ENCODE measurements at regions not wholly inside any gene's neighbourhood (a gene's known extent, or its start where the extent isn't known, plus 50 kb on each side); places are given as distances from the start of the nearest gene placed in this dataset.

DNA sequence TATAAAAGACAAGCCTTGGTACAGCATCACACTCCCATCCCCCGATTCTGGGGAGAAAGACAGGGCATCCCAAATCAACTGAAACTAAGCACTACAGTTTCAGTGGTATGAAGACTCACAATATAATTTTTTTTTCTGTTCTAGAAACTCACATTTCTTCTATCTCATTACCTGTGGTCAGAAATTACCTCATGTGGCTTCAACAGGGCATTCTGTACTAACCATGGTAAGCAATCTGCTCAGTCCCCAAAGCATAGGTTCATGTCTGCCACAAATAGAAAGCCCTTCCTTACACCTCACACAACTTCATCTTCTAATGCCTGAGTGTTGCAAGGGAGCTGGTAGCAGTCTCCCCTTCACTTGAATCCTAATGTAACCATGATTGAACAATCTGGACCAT is 147.4 kb upstream of the POU2AF2 start:
- DNase-seq (ENCODE audit: insufficient read length, low spot score): no peak
- peak; percentile 86 for FAIRE-seq

GRCh38 chr11:111097191-111097590 is 148.3 kb upstream of the POU2AF2 start:
- FAIRE-seq (no peak), DNase-seq (ENCODE audit: insufficient read length, low spot score) (no peak)

- no peak for DNase-seq (ENCODE audit: insufficient read length, low spot score)
- peak; percentile 48 for FAIRE-seq
These were observed 150.2 kb upstream of the POU2AF2 start for GRCh38 chr11:111095327-111095726.

- FAIRE-seq: peak; percentile 86
These were observed 152.5 kb upstream of the POU2AF2 start for GRCh38 chr11:111093061-111093460.

GRCh38 chr11:111091321-111091938 is 154.1 kb upstream of the POU2AF2 start:
- FAIRE-seq (no peak), DNase-seq (ENCODE audit: insufficient read length, low spot score) (no peak)

More at GRCh38 chr11:111093061-111093460, 152.5 kb upstream of the POU2AF2 start:
- DNase-seq (ENCODE audit: insufficient read length, low spot score): no peak

DNA sequence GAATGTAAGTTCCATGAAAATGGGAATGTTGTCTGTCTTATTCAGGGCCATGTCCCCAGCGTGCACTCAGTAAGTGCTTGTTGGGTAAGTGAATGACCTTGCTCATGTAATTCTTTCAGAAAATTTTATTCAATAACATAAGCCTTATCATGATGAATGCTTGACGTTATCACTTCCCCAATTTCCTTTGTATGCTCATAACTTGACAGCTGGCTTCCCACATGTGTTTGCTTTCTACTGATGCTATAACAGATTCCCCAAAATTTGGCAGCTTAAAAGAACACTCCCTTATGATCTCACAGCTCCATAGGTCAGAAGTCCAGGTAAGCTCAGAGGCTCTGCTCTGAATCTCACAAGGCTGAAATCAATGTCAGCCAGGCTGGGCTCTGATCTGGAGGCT is 155.8 kb upstream of the POU2AF2 start:
- no peak for DNase-seq (ENCODE audit: insufficient read length, low spot score)

DNA sequence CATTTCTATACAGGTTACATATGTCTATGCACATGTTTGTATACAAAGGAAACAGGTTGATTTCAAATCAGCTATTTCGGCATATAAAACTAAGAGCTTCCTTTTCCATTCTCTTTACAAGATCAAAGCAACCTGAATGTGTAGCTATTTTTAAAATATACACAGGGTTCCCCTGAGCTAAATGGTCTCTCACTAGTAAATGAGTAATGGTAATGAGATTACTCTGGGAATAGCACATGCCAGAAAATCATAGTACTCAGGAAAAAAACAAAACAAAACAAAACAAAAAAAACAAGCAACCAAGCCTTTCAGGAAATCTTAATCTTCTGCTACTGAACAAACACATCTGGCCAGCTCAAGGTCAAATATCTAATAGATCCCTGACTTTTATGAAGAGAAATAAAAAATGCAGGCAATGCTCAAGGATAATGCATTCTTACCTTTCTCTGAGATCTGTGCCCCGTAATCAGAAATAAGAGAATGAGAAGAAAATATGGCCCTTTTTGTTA is 156.6 kb upstream of the POU2AF2 start:
- no peak for DNase-seq (ENCODE audit: insufficient read length, low spot score)

More for the DNA sequence above, 155.8 kb upstream of the POU2AF2 start:
- FAIRE-seq: no peak

DNA sequence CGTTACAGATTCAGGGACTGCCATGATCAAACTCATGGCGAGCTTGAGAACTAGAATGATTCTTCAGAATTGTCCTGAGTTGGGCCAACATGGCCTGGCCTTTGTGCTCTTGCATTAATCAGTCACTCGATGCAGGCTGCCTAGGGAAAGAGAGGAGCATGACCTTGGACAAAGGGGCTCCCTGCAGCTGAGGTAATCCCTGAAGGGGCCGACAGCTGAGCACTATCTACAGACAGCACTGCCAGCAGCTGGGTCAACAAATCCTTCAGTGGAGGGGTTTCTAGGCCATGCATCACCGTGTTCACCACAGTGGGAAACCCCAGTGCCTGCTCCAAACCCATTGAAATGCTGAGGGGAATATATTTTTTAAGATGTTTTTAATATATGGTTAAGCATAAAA is 159.5 kb upstream of the POU2AF2 start:
- no peak for FAIRE-seq
- DNase-seq (ENCODE audit: insufficient read length, low spot score): no peak

More for the DNA sequence above, 156.6 kb upstream of the POU2AF2 start:
- no peak for FAIRE-seq

- FAIRE-seq (no peak), DNase-seq (ENCODE audit: insufficient read length, low spot score) (no peak)
These were observed 162.9 kb upstream of the POU2AF2 start for GRCh38 chr11:111082664-111083063.

GRCh38 chr11:111081021-111081511 is 164.5 kb upstream of the POU2AF2 start:
- DNase-seq (ENCODE audit: insufficient read length, low spot score) (no peak), FAIRE-seq (no peak)

DNA sequence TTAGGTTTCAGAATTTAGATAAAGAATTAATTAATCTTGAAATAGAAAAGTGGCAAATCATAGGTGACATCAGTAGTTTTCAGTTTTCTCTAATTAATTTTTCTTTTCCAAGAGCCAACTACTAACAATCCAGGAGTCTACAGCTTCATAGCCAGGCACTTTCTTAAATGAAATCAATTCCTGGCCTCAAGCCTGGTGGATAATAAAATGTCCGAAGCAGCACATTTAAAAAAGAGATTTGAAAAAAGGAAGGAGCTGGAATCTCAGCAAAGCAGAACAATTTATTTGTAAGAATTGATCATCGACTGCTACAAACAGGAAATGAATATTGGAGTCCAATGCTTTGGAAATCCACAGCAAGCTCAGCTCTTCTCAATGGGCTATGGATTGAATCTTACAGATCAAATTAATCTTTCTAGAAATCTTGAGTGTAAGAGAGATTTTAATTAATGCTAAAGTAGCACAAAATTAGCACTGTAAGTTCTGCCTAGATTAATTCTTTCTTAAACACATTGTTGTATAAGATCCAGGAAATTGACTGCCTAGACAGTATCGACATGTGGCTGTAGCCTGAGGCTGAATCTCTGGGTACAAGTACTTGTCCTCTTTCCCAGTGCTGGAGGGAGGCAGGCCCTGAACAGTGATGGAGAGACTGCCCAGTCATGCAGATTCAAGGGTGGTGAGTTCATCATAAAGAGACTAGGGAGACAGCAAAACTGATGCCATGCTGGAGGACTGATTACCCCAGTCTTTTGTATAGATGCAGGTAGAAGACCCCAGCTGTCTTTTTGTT is 167.8 kb upstream of the POU2AF2 start:
- FAIRE-seq: no peak
- no peak for DNase-seq (ENCODE audit: insufficient read length, low spot score)

GRCh38 chr11:111069066-111069465 is 176.5 kb upstream of the POU2AF2 start:
- FAIRE-seq (no peak), DNase-seq (ENCODE audit: insufficient read length, low spot score) (no peak)

DNA sequence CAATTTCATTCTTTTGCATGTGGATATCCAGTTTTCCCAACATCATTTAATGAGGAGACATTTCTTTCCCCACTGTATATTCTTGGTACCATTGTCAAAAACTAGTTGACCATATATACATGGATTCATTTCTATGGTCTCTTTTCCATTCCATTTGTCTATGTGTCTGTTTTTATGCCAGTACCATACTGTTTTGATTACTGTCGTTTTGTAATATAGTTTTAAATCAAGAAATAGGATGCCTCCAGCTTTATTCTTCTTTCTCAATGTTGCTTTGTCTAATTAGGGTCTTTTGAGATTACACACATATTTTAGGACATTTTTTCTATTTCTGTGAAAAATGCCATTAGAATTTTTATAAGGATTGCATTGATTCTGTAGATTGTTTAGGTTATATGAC is 177.5 kb upstream of the POU2AF2 start:
- FAIRE-seq (no peak), DNase-seq (ENCODE audit: insufficient read length, low spot score) (no peak)

DNA sequence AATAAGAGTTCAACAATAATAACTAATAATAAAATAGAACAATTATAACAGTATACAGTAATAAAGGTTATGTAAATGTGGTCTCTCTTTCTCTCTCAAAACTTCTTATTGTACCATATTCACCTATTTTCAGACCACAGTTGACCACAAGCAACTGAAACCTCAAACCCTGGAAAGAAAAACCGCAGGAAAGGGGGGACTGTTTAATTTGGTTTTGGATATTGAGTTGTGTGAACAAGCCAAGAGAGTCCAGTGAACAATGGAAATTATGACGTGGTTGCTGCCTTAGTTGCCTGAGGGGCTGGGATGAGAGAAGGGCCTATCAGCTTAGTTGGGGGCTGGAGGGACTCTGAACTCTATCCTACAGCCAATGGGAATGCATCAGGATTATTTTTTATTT is 178.7 kb upstream of the POU2AF2 start:
- DNase-seq (ENCODE audit: insufficient read length, low spot score) (no peak), FAIRE-seq (no peak)

DNA sequence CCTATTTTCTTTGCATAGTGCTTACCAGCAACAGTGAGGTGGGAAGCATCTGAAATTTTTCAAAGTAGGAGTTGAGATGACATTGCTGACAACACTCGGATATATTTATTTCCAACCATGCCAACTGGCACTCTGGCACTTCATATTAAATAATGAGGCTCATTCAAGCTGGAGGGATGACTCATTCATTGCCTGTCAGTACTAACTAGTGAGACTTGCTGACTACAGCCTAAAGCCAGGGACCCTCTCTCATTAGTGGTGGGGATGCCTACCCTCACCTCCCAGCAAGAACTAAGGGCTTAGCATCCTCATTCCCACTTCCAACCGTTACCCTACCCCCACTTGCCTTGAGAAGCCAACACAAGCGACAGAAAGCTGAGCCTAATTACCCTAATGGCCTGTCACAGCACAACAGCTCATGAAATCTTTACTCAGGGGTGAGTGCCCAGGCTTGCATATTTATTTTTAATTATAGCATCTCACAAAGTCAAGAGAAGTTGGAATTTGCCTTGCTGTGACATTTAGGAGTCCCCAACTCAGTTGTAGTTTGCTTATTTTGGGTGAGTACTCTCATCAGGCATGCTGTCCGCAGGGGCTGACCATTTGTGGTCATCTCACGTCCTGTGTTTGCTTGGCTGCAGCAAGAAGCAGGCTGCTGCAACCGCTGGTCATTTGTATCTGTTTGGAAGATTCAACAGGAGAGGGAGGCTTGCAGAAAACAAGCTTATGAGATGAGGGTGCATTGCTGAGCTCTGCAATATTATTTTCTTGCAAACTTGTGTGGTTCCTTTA is 181.6 kb upstream of the POU2AF2 start:
- FAIRE-seq: no peak
- no peak for DNase-seq (ENCODE audit: insufficient read length, low spot score)

DNA sequence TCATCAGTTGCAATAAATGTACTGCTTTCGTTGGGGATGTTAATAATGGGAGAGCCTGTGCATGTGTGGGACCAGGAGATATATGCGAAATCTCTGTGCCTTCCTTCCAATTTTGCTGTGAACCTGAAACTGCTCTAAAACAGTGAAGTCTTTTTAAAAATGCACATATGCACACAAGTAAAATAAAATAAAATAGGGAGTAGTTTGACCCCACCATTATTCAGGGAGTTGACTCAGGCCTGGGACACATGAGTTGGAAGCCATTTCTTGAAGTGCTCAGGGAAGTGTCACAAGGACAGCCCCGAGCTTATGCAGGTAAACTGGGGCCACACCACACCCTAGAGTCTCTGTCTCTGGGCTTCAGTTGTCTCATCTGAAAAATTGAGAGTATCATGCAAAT is 183.1 kb upstream of the POU2AF2 start:
- DNase-seq (ENCODE audit: insufficient read length, low spot score) (no peak), FAIRE-seq (no peak)

DNA sequence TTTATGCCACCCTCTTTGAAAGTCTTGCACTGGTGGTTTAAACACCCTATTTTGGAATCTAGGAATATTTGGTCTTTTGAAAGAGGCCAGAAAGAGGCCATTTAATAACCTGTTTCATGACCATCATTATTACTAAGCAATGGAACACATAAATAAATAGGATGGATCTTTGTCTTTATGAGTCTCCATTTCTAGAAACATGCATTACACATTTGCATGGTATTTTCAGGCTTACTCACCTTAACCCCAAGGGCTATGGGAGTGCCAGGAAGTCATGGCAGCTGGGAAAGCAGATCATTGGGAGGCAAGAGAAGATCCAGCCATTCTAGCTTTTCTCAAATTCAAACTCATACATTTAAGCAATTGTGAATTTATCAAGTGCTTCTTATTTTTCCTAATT is 185.8 kb upstream of the POU2AF2 start:
- DNase-seq (ENCODE audit: insufficient read length, low spot score) (no peak), FAIRE-seq (no peak)

GRCh38 chr11:111049131-111049530 is 196.4 kb upstream of the POU2AF2 start:
- DNase-seq (ENCODE audit: insufficient read length, low spot score) (no peak), FAIRE-seq (no peak)

GRCh38 chr11:111047374-111047773 is 198.2 kb upstream of the POU2AF2 start:
- no peak for FAIRE-seq
- no peak for DNase-seq (ENCODE audit: insufficient read length, low spot score)

DNA sequence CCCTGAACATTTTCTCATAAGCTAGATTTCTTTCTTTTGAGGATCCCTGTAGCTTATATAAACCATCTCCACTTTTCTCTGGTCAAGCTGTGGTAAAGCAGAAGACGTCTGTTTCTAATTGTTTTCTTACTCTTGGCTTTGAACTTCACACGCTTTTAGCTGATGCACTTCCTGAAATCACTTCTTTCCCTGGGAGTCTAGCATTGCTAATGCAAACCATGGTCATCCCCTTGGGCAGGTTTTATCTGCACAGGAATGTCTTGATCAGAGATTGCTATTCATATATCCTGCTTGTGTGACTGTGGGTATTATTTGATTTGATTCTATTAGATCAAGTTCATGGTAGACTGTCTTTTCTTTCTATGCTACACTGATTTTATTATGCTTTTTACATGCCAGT is 199.2 kb upstream of the POU2AF2 start:
- DNase-seq (ENCODE audit: insufficient read length, low spot score): no peak
- FAIRE-seq: no peak

DNA sequence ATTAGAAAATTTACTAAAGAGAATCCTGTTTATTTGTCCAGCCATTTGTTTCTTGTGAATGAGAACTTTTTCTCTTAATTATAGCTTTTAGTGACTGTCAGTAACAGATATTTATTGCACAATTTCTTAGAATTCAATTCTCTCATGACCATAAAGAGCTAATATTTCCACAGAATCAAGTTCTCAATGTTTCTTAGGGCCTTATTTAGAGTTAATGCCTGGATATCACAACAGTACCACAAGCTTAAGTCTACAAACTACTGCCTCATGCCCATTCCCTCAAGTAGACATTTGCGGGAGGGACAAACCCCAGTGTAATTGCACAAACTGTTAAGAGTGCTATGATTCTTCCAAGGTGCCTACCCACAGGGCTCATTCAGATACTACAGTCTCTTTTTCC is 199.7 kb upstream of the POU2AF2 start:
- no peak for FAIRE-seq

More for the DNA sequence above, 199.7 kb upstream of the POU2AF2 start:
- no peak for DNase-seq (ENCODE audit: insufficient read length, low spot score)
